DND-41 (cell line): ENCODE measurements at regions not wholly inside any gene's neighbourhood (a gene's known extent, or its start where the extent isn't known, plus 50 kb on each side); places are given as distances from the start of the nearest gene placed in this dataset.

ENCODE experiments used
- ATAC-seq: fragments of 200-7000 bp; cut with Tn5 transposase; 3 replicates; pipeline ENCODE4 v1.9.1; 2021; ENCODE audit warnings: low read depth; ENCODE audit not compliant: insufficient read depth
- DNase-seq: peaks from one replicate; pipeline ENCODE4 v3.0.0-alpha.2; 2020
- H2AFZ ChIP-seq: 2 replicates; pipeline ENCODE4 v1.6.0; 2012; ENCODE audit warnings: low read depth, low read length
- H3K27ac ChIP-seq: 2 replicates; pipeline ENCODE4 v1.5.1; 2012; ENCODE audit warnings: low read length, inconsistent platforms
- H3K27me3 ChIP-seq: fragments of 200-600 bp; sonication (generic); 2 replicates; pipeline ENCODE4 v1.6.0; 2012; ENCODE audit warnings: low read length, mild to moderate bottlenecking, inconsistent platforms; ENCODE audit not compliant: insufficient read depth, poor library complexity
- H3K36me3 ChIP-seq: 2 replicates; pipeline ENCODE4 v1.5.1; 2012; ENCODE audit warnings: low read length, inconsistent platforms; ENCODE audit not compliant: insufficient read depth
- H3K4me1 ChIP-seq: 2 replicates; pipeline ENCODE4 v1.5.1; 2012; ENCODE audit warnings: mild to moderate bottlenecking, low read length; ENCODE audit not compliant: insufficient read depth
- H3K4me2 ChIP-seq: 2 replicates; pipeline ENCODE4 v1.6.0; 2012; ENCODE audit warnings: mild to moderate bottlenecking, moderate library complexity, low read length, inconsistent platforms; ENCODE audit not compliant: insufficient read depth
- H3K4me3 ChIP-seq, 2 experiments: fragments of 200-600 bp in 1 of 2; shearing (Covaris generic) in 1 of 2; 2 replicates each; pipeline ENCODE4 v1.5.1; 2012 to 2016; ENCODE audit warnings: inconsistent platforms in 2 of 2, low read length in 2 of 2, mild to moderate bottlenecking in 2 of 2, low read depth in 1 of 2, moderate library complexity in 1 of 2
- H3K79me2 ChIP-seq: 2 replicates; pipeline ENCODE4 v1.6.0; 2012; ENCODE audit warnings: low read length, inconsistent platforms; ENCODE audit not compliant: insufficient read depth
- H3K9ac ChIP-seq: 2 replicates; pipeline ENCODE4 v1.6.0; 2012; ENCODE audit warnings: low read depth, mild to moderate bottlenecking, inconsistent platforms, low read length, moderate library complexity
- H3K9me3 ChIP-seq: 2 replicates; pipeline ENCODE4 v1.5.1; 2012; ENCODE audit warnings: low read length, moderate library complexity, mild to moderate bottlenecking, inconsistent platforms; ENCODE audit not compliant: insufficient read depth, severe bottlenecking
- H4K20me1 ChIP-seq: 2 replicates; pipeline ENCODE4 v1.6.0; 2012; ENCODE audit warnings: low read length; ENCODE audit not compliant: insufficient read depth
- CTCF ChIP-seq: IDR thresholded peaks from 2 replicates; pipeline ENCODE4 v1.5.1; 2012; ENCODE audit warnings: borderline replicate concordance, low read length, moderate library complexity, mild to moderate bottlenecking; ENCODE audit not compliant: poor library complexity, severe bottlenecking; ENCODE audit errors: extremely low read depth
- EZH2 ChIP-seq: IDR thresholded peaks from 3 replicates; pipeline ENCODE4 v1.6.1; 2012; ENCODE audit warnings: borderline replicate concordance, low read depth, mild to moderate bottlenecking, moderate library complexity, low read length, inconsistent platforms; ENCODE audit not compliant: severe bottlenecking

- DNase-seq = no peak
- no peak overlapping the region for H2AFZ ChIP-seq
- no peak for ATAC-seq
Observed at GRCh38 chr13:55245005-55245644, 1895.6 kb upstream of the PRR20A start.

GRCh38 chr13:55255236-55255635, 1885.5 kb upstream of the PRR20A start:
- no peak overlapping the region for H3K27ac ChIP-seq
- H3K4me1 ChIP-seq = no peaks in the 10 kb centered on the region
- DNase-seq = no peak
- H3K9me3 ChIP-seq = no peaks in the 10 kb centered on the region
- no peak overlapping the region for H2AFZ ChIP-seq
- no peak overlapping the region for H3K4me2 ChIP-seq
- H3K79me2 ChIP-seq = no peaks in the 10 kb centered on the region
- H3K36me3 ChIP-seq = no peaks in the 10 kb centered on the region
- H3K4me3 ChIP-seq = no peak overlapping the region
- no peak overlapping the region for H3K9ac ChIP-seq
- no peaks in the 10 kb centered on the region for H4K20me1 ChIP-seq
- H3K27me3 ChIP-seq = no peaks in the 10 kb centered on the region
- ATAC-seq = no peak
- TF ChIP-seq EZH2 (no peak), CTCF (no peak)

More at GRCh38 chr13:55245005-55245644, 1895.6 kb upstream of the PRR20A start:
- no peaks in the 10 kb centered on the region for H3K9me3 ChIP-seq
- TF ChIP-seq EZH2 (no peak), CTCF (peak; percentile 55)
- H3K4me1 ChIP-seq = no peaks in the 10 kb centered on the region
- no peaks in the 10 kb centered on the region for H3K27me3 ChIP-seq
- H3K79me2 ChIP-seq = no peaks in the 10 kb centered on the region
- no peaks in the 10 kb centered on the region for H3K36me3 ChIP-seq
- H4K20me1 ChIP-seq = no peaks in the 10 kb centered on the region
- no peak overlapping the region for H3K4me2 ChIP-seq
- H3K27ac ChIP-seq = no peak overlapping the region
- no peak overlapping the region for H3K9ac ChIP-seq
- no peak overlapping the region for H3K4me3 ChIP-seq

- Histone ChIP-seq H3K27ac (no peak overlapping the region), H4K20me1 (no peaks in the 10 kb centered on the region), H3K4me3 (no peak overlapping the region), H2AFZ (no peak overlapping the region), H3K36me3 (no peaks in the 10 kb centered on the region), H3K4me1 (no peaks in the 10 kb centered on the region), H3K9me3 (no peaks in the 10 kb centered on the region), H3K4me2 (no peak overlapping the region), H3K9ac (no peak overlapping the region), H3K27me3 (no peaks in the 10 kb centered on the region), H3K79me2 (no peaks in the 10 kb centered on the region)
- ATAC-seq = no peak
- TF ChIP-seq CTCF (no peak), EZH2 (no peak)
- DNase-seq = no peak
Observed at GRCh38 chr13:55263045-55263444, 1877.7 kb upstream of the PRR20A start.
